ENCODE measurements at regions not wholly inside any gene's neighbourhood (a gene's known extent, or its start where the extent isn't known, plus 50 kb on each side); places are given as distances from the start of the nearest gene placed in this dataset.

DNA sequence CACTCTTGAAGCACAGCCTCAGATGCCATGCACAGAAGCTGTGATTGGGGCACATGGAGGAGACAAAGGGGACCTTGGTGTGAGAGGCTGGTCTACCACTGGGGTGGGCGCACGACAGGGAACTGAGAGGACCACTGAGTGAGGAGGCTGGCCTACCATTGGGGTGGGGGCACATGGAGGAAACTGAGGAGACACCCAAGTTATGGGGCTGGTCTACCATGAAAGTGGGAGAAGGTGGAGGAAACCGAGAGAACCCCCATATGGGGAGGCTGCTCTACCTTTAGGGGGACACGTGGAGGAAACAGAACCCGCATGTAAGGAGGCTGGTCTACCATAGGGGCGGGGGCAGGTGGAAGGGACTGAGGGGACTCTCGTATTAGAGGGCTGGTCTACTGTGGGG, 153.4 kb downstream of the FBLN2 start:
- peaks cover 5% of the 10 kb centered on the region for H3K9me3 Mint-ChIP-seq

DNA sequence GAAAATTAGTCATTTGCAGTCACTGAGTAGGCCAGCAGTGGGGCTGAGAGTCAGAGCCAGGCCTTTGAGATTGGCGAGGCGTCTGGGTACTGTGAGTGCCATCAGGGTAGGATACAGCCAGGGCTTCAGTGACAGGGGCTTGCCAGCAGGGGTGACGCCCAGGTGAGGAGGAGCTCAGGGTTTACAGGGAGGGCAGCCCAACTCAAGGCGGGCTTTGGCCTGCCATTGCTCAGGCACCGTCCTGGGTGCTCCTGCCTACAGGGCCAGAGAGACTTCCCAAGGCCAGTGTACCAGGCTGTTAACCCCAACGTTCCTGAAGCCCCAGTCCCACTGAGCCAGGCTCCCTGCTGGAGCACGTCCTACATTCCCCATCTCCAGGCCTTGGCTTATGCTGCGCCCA, 152.0 kb downstream of the FBLN2 start:
- DNase-seq (ENCODE audit: low spot score in 2 of 2) (no peak), ATAC-seq (replicated peaks; ENCODE audit: extremely low read depth, poor library complexity, severe bottlenecking) (no peak)
- peaks cover 2% of the 10 kb centered on the region for H3K36me3 Mint-ChIP-seq (ENCODE audit: insufficient read depth)
- H3K9me3 Mint-ChIP-seq, result peaks cover 5% of the 10 kb centered on the region
- H3K4me3 Mint-ChIP-seq, result no peak overlapping the region
- no peak overlapping the region for H3K27ac Mint-ChIP-seq (ENCODE audit: low read depth)
- no peaks in the 10 kb centered on the region for H3K4me1 Mint-ChIP-seq
- H3K27me3 Mint-ChIP-seq, result peaks cover 72% of the 10 kb centered on the region

More for the DNA sequence above, 153.4 kb downstream of the FBLN2 start:
- Mint-ChIP-seq H3K4me1 (no peaks in the 10 kb centered on the region), H3K27me3 (peaks cover 76% of the 10 kb centered on the region), H3K4me3 (no peak overlapping the region), H3K27ac (ENCODE audit: low read depth) (no peak overlapping the region), H3K36me3 (ENCODE audit: insufficient read depth) (peaks cover 2% of the 10 kb centered on the region)
- ATAC-seq (replicated peaks; ENCODE audit: extremely low read depth, poor library complexity, severe bottlenecking), result no peak
- DNase-seq (ENCODE audit: low spot score in 2 of 2), result no peak

DNA sequence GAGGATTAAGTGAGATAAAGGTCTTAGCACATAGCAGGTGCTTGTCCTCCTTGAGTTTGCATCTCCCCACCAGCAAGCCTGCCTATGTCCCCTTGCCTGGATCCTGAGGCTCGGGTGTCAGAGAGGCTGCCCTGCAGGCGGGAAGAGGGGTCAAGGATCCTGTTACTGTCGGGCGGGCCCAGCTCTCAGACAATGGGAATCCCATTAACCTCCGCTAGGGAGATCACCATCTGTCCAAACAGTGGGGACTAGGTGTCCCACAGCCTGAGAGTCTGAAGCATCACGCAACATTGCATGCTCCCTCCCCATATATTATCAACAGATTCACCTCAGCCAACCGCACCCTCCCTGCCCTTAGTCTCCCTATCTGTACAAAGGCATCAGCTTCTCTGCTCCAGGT, 151.4 kb downstream of the FBLN2 start:
- Mint-ChIP-seq H3K27me3 (peaks cover 72% of the 10 kb centered on the region), H3K4me3 (no peak overlapping the region), H3K9me3 (peaks cover 5% of the 10 kb centered on the region), H3K4me1 (no peaks in the 10 kb centered on the region), H3K27ac (ENCODE audit: low read depth) (no peak overlapping the region), H3K36me3 (ENCODE audit: insufficient read depth) (peaks cover 2% of the 10 kb centered on the region)
- ATAC-seq (replicated peaks; ENCODE audit: extremely low read depth, poor library complexity, severe bottlenecking), result no peak
- no peak for DNase-seq (ENCODE audit: low spot score in 2 of 2)

DNA sequence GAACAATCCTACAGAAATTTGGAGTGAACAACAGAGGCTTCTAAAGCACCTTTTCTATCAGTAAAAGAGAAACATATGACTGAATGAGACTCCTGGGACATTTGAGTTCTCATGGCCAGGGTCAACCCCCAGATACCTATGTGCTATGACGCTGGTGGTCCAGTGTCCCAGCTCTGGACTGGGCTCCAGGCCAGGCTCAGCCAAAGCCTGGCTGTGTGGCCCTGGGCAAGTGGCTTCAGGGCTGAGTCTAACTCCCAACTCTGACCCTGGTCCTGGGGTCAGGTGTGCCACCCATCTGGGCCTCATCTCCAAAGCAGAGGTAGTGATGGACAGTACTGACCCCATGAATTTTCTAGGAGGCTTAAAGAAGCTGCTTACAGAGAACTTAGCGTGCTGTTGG, 147.8 kb downstream of the FBLN2 start:
- no peaks in the 10 kb centered on the region for H3K9me3 Mint-ChIP-seq
- no peaks in the 10 kb centered on the region for H3K4me1 Mint-ChIP-seq
- H3K36me3 Mint-ChIP-seq (ENCODE audit: insufficient read depth), result peaks cover 2% of the 10 kb centered on the region
- no peak overlapping the region for H3K27ac Mint-ChIP-seq (ENCODE audit: low read depth)
- peaks cover 45% of the 10 kb centered on the region for H3K27me3 Mint-ChIP-seq
- DNase-seq (ENCODE audit: low spot score in 2 of 2) (no peak), ATAC-seq (replicated peaks; ENCODE audit: extremely low read depth, poor library complexity, severe bottlenecking) (no peak)
- H3K4me3 Mint-ChIP-seq, result no peak overlapping the region

GRCh38 chr3:13693441-13693840, 144.5 kb downstream of the FBLN2 start:
- H3K36me3 Mint-ChIP-seq (ENCODE audit: insufficient read depth), result no peaks in the 10 kb centered on the region
- peaks cover 41% of the 10 kb centered on the region for H3K27me3 Mint-ChIP-seq
- H3K27ac Mint-ChIP-seq (ENCODE audit: low read depth), result no peak overlapping the region
- no peaks in the 10 kb centered on the region for H3K4me1 Mint-ChIP-seq
- no peaks in the 10 kb centered on the region for H3K9me3 Mint-ChIP-seq
- ATAC-seq (replicated peaks; ENCODE audit: extremely low read depth, poor library complexity, severe bottlenecking) (no peak), DNase-seq (ENCODE audit: low spot score in 2 of 2) (no peak)
- no peak overlapping the region for H3K4me3 Mint-ChIP-seq

- H3K4me1 Mint-ChIP-seq, result no peaks in the 10 kb centered on the region
- H3K27ac Mint-ChIP-seq (ENCODE audit: low read depth), result no peak overlapping the region
- ATAC-seq (replicated peaks; ENCODE audit: extremely low read depth, poor library complexity, severe bottlenecking), result no peak
- no peaks in the 10 kb centered on the region for H3K9me3 Mint-ChIP-seq
- peaks cover 25% of the 10 kb centered on the region for H3K27me3 Mint-ChIP-seq
- no peak overlapping the region for H3K4me3 Mint-ChIP-seq
- DNase-seq (ENCODE audit: low spot score in 2 of 2), result no peak
- H3K36me3 Mint-ChIP-seq (ENCODE audit: insufficient read depth), result no peaks in the 10 kb centered on the region
Measured at GRCh38 chr3:13690636-13691035, 141.7 kb downstream of the FBLN2 start.

- no peak overlapping the region for H3K4me3 Mint-ChIP-seq
- no peaks in the 10 kb centered on the region for H3K4me1 Mint-ChIP-seq
- H3K27ac Mint-ChIP-seq (ENCODE audit: low read depth), result no peak overlapping the region
- H3K36me3 Mint-ChIP-seq (ENCODE audit: insufficient read depth), result no peaks in the 10 kb centered on the region
- DNase-seq (ENCODE audit: low spot score in 2 of 2) (no peak), ATAC-seq (replicated peaks; ENCODE audit: extremely low read depth, poor library complexity, severe bottlenecking) (no peak)
- H3K27me3 Mint-ChIP-seq, result peaks cover 23% of the 10 kb centered on the region
- no peaks in the 10 kb centered on the region for H3K9me3 Mint-ChIP-seq
Measured at GRCh38 chr3:13689373-13690260, 140.7 kb downstream of the FBLN2 start.

- H3K9me3 Mint-ChIP-seq, result no peaks in the 10 kb centered on the region
- no peaks in the 10 kb centered on the region for H3K4me1 Mint-ChIP-seq
- no peak for ATAC-seq (replicated peaks; ENCODE audit: extremely low read depth, poor library complexity, severe bottlenecking)
- H3K4me3 Mint-ChIP-seq, result no peak overlapping the region
- no peaks in the 10 kb centered on the region for H3K36me3 Mint-ChIP-seq (ENCODE audit: insufficient read depth)
- H3K27ac Mint-ChIP-seq (ENCODE audit: low read depth), result no peak overlapping the region
- peaks cover 23% of the 10 kb centered on the region for H3K27me3 Mint-ChIP-seq
- no peak for DNase-seq (ENCODE audit: low spot score in 2 of 2)
Measured at GRCh38 chr3:13688824-13689223, 139.9 kb downstream of the FBLN2 start.

- ATAC-seq (replicated peaks; ENCODE audit: extremely low read depth, poor library complexity, severe bottlenecking) (no peak), DNase-seq (ENCODE audit: low spot score in 2 of 2) (no peak)
- H3K27ac Mint-ChIP-seq (ENCODE audit: low read depth), result no peak overlapping the region
- H3K4me1 Mint-ChIP-seq, result no peaks in the 10 kb centered on the region
- H3K36me3 Mint-ChIP-seq (ENCODE audit: insufficient read depth), result no peaks in the 10 kb centered on the region
- H3K27me3 Mint-ChIP-seq, result peaks cover 23% of the 10 kb centered on the region
- no peaks in the 10 kb centered on the region for H3K9me3 Mint-ChIP-seq
- no peak overlapping the region for H3K4me3 Mint-ChIP-seq
Measured at GRCh38 chr3:13688034-13688433, 139.1 kb downstream of the FBLN2 start.

Measured in central memory CD8-positive, alpha-beta T cell (primary cell).